ENCODE measurements at regions not wholly inside any gene's neighbourhood (a gene's known extent, or its start where the extent isn't known, plus 50 kb on each side); places are given as distances from the start of the nearest gene placed in this dataset.

DNA sequence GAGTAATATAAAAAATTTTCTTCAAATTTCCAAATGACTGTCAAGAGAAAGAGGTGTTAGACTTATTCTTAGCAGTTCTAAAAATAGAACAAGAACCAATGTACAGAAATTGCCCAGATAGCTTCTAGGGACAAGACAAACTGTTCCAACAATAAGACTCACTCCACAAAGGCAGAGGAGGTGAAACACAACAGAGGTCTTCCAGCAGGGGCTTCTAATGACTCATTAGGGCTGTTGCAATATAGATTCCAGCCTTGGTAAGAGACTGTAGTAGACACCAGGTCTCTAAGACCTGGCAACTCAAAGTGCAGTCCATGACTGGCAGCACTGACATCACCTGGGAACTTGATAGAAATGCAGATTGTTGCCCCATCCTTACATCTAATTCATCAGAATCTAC is 134.6 kb upstream of the VLDLR start:
- TF ChIP-seq, protein P1, sequence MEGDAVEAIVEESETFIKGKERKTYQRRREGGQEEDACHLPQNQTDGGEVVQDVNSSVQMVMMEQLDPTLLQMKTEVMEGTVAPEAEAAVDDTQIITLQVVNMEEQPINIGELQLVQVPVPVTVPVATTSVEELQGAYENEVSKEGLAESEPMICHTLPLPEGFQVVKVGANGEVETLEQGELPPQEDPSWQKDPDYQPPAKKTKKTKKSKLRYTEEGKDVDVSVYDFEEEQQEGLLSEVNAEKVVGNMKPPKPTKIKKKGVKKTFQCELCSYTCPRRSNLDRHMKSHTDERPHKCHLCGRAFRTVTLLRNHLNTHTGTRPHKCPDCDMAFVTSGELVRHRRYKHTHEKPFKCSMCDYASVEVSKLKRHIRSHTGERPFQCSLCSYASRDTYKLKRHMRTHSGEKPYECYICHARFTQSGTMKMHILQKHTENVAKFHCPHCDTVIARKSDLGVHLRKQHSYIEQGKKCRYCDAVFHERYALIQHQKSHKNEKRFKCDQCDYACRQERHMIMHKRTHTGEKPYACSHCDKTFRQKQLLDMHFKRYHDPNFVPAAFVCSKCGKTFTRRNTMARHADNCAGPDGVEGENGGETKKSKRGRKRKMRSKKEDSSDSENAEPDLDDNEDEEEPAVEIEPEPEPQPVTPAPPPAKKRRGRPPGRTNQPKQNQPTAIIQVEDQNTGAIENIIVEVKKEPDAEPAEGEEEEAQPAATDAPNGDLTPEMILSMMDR (IDR thresholded peaks at IDR 0.05) = no peak
- TF ChIP-seq ZFX (IDR thresholded peaks at IDR 0.05; ENCODE audit: borderline replicate concordance) = no peak

Data from 22Rv1 (cell line).